ENCODE measurements at regions not wholly inside any gene's neighbourhood (a gene's known extent, or its start where the extent isn't known, plus 50 kb on each side); places are given as distances from the start of the nearest gene placed in this dataset.

DNA sequence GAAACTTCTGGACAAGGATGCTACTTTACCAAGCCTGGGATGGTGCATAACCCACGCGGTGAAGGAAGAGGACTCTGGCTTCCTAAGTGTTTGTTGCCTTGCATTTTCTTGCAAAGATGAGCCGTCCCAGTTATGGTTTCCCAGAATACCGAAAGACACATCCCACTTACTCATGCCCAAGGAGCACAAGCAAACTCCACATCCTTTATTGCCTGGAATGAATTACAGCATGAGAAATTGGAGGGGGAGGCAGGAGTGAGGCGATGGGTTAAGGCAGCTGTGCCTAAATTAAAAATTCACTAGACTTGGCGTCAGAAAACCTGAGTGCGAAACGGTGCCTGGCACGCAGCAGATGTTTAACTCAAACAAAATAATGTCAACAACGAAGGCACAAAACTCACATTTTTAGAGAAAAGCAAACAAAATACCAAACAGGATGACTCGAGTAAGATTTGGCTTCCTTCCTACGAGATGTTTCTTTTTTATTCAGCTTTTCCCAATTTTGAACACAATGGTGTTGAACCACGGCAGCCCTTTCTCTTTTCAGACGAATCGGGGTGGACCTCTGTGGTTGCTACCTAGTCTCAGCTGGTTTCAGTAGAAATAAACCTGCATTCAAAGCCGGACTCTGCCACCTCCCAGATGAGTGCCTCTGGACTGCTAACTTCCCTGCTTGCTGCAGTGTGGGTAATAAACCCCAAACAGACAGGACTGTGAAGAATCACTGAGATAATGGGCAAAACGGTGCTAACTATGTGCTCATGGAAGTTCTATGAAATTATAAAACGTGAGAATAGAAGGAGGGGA, 100.3 kb upstream of the NCK2 start:
- Histone ChIP-seq H3K27ac (ENCODE audit: low read depth in 2 of 2, low read length in 1 of 2) (no peak overlapping the region), H3K9me3 (ENCODE audit: control insufficient read depth in 2 of 2, insufficient read depth in 1 of 2, low read depth in 1 of 2, low read length in 1 of 2) (no peaks in the 10 kb centered on the region), H3K4me1 (ENCODE audit: control insufficient read depth in 2 of 2, insufficient read depth in 2 of 2, low read length in 1 of 2) (peaks cover 0 to 3% of the 10 kb centered on the region in 2 donors), H3K4me3 (ENCODE audit: low read depth in 1 of 2, low read length in 2 of 2) (no peak overlapping the region), H3K36me3 (ENCODE audit: control insufficient read depth in 2 of 2, insufficient read depth in 2 of 2, low read length in 1 of 2) (no peaks in the 10 kb centered on the region), H3K27me3 (ENCODE audit: control insufficient read depth in 1 of 2, insufficient read depth in 2 of 2, low read length in 2 of 2) (no peaks in the 10 kb centered on the region)
- 39 to 42% methylated on average over 18 of the region's 18 CpGs for WGBS, 2 donors

DNA sequence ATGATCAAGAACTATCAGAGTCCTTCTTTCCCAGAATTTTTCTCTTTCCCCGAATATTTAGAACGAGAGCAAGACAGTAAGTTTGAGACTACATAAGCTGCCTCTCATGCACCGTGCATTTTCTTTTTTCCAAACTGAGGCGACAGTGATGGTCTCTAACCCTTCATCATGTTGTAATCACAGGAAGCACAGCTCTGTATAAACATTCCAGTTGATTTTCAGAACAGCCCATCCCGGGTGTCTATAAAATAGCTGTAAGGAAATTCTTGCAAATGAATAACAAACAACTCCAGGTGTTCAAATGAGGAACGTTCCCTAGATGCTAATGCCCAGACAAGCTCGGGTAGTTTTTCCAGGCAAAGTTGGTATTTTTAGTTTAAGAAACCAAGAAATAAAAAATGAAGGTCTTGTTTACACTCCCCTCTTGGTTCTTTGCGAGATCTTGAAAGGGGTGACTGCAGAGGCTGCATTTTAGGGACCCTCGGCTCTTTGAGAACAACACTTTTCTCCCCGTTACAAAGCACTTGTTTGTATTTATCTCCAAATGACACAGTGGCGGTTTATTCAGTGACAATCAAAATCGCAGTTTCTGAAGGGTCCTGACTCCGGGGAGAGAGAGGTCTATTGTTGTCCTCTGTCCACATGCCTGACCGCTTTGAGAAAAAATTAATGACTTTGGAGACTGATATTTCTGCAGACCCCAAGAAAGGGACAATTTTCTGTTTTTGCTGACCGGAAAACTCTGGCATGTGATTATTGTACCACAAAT, 101.1 kb upstream of the NCK2 start:
- Histone ChIP-seq H3K4me3 (ENCODE audit: low read depth in 1 of 2, low read length in 2 of 2) (no peak overlapping the region), H3K27ac (ENCODE audit: low read depth in 2 of 2, low read length in 1 of 2) (no peak overlapping the region), H3K4me1 (ENCODE audit: control insufficient read depth in 2 of 2, insufficient read depth in 2 of 2, low read length in 1 of 2) (peaks cover 0 to 3% of the 10 kb centered on the region in 2 donors), H3K9me3 (ENCODE audit: control insufficient read depth in 2 of 2, insufficient read depth in 1 of 2, low read depth in 1 of 2, low read length in 1 of 2) (no peaks in the 10 kb centered on the region), H3K27me3 (ENCODE audit: control insufficient read depth in 1 of 2, insufficient read depth in 2 of 2, low read length in 2 of 2) (no peaks in the 10 kb centered on the region), H3K36me3 (ENCODE audit: control insufficient read depth in 2 of 2, insufficient read depth in 2 of 2, low read length in 1 of 2) (no peaks in the 10 kb centered on the region)
- 50 to 54% methylated on average over 15 of the region's 15 CpGs for WGBS, 2 donors

DNA sequence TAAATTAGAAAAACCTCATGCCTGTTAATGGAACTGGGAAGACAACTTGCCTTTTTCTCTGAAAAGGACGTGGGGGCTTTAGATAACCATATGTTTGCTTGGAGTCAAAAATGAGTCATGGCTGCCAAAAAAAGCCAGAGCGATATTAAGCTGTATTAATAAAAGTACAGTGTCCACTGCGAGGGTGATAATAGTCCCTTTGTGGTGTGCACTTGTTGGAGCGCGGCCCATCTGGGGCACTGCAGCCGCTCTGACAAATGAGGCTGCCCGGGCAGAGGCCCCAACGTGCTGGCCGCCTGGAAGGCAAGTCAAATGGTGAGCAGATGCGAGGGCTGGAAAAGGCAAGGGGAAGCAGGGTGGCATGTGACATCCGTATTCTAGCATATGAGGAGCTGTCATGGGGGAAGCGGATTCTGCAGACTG, 103.3 kb upstream of the NCK2 start:
- WGBS, 2 donors, result 66 to 69% methylated on average over 12 of the region's 12 CpGs

DNA sequence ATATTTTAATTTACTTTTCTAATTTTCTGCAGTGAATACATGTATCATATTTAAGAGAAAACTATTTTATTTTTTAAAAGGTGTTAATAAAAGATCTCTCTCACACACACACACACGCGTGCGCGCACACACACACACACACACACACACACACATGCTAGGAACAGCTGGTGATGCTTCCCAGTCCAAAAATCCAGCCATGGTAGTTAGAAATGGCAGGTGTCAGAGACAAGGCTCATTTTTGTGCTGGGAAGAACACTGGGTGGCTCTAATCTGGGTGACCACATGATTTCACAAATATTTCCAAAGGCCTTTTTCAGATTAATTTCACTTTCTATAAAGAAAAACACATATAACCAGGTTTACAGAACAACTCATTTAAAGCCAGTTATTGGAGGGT, 104.5 kb upstream of the NCK2 start:
- Histone ChIP-seq H3K36me3 (ENCODE audit: control insufficient read depth in 2 of 2, insufficient read depth in 2 of 2, low read length in 1 of 2) (no peaks in the 10 kb centered on the region), H3K9me3 (ENCODE audit: control insufficient read depth in 2 of 2, insufficient read depth in 1 of 2, low read depth in 1 of 2, low read length in 1 of 2) (no peaks in the 10 kb centered on the region), H3K4me3 (ENCODE audit: low read depth in 1 of 2, low read length in 2 of 2) (no peak overlapping the region), H3K27me3 (ENCODE audit: control insufficient read depth in 1 of 2, insufficient read depth in 2 of 2, low read length in 2 of 2) (no peaks in the 10 kb centered on the region), H3K27ac (ENCODE audit: low read depth in 2 of 2, low read length in 1 of 2) (no peak overlapping the region), H3K4me1 (ENCODE audit: control insufficient read depth in 2 of 2, insufficient read depth in 2 of 2, low read length in 1 of 2) (peaks cover 0 to 3% of the 10 kb centered on the region in 2 donors)
- 86 to 90% methylated on average over 4 of the region's 4 CpGs for WGBS, 2 donors

More for the DNA sequence above, 103.3 kb upstream of the NCK2 start:
- Histone ChIP-seq H3K9me3 (ENCODE audit: control insufficient read depth in 2 of 2, insufficient read depth in 1 of 2, low read depth in 1 of 2, low read length in 1 of 2) (no peaks in the 10 kb centered on the region), H3K27me3 (ENCODE audit: control insufficient read depth in 1 of 2, insufficient read depth in 2 of 2, low read length in 2 of 2) (no peaks in the 10 kb centered on the region), H3K27ac (ENCODE audit: low read depth in 2 of 2, low read length in 1 of 2) (no peak overlapping the region), H3K4me3 (ENCODE audit: low read depth in 1 of 2, low read length in 2 of 2) (no peak overlapping the region), H3K36me3 (ENCODE audit: control insufficient read depth in 2 of 2, insufficient read depth in 2 of 2, low read length in 1 of 2) (no peaks in the 10 kb centered on the region), H3K4me1 (ENCODE audit: control insufficient read depth in 2 of 2, insufficient read depth in 2 of 2, low read length in 1 of 2) (peaks cover 0 to 3% of the 10 kb centered on the region in 2 donors)

DNA sequence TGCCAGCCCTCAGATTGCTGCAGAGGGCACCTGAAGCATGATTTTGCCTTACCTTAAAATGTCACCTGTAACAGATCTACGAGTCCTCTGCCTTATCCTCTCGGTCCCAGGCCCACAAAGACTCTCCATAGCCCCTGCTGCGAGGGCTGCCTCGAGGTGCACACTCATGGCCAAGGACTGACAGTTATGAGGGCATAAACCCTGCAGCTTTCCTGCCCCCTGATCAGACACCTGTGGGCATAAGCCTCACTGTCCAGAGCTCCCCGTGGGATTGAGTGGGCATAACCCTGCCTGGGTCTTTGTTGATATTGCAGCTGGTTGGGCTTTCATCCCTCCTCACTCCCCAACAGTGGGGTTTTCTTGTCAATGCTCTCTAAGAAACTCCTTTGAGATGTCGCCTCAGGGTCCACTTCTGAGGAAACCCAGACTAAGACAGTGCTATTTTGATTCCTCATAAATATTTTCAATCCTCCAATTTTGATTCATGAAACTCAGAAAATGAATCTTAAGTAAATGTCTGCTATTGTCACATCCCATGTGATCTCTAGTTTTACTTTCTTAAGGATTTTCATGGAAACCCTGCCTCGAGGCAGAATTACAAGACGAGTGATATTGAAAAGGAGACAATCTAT, 108.5 kb upstream of the NCK2 start:
- WGBS, 2 donors, result 75 to 78% methylated on average over 8 of the region's 8 CpGs
- no peaks in the 10 kb centered on the region for H3K9me3 ChIP-seq (ENCODE audit: control insufficient read depth in 2 of 2, insufficient read depth in 1 of 2, low read depth in 1 of 2, low read length in 1 of 2)
- H3K27ac ChIP-seq (ENCODE audit: low read depth in 2 of 2, low read length in 1 of 2), result no peak overlapping the region
- no peaks in the 10 kb centered on the region for H3K27me3 ChIP-seq (ENCODE audit: control insufficient read depth in 1 of 2, insufficient read depth in 2 of 2, low read length in 2 of 2)
- H3K36me3 ChIP-seq (ENCODE audit: control insufficient read depth in 2 of 2, insufficient read depth in 2 of 2, low read length in 1 of 2), result no peaks in the 10 kb centered on the region
- H3K4me1 ChIP-seq (ENCODE audit: control insufficient read depth in 2 of 2, insufficient read depth in 2 of 2, low read length in 1 of 2), result no peaks in the 10 kb centered on the region
- H3K4me3 ChIP-seq (ENCODE audit: low read depth in 1 of 2, low read length in 2 of 2), result no peak overlapping the region

DNA sequence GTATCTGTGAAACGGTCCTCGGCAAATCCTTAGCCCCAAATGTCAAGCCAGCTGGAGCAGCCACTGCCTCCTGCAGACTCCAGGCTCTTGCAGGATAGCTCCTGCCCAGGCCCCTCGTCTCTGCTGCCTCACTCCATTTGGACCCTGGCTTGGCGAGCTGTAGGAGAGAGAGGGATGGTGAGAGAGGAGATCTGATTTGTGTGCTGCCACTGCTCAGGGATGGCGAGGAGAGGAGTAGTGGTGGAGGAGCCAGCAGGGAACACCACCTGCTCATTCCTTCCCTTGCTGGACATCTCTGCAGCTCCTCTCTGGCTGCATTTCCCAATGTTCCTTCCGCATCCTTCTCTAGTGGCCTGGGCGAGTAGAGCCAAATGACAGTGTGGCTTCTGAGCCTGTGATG, 109.1 kb upstream of the NCK2 start:
- H3K36me3 ChIP-seq (ENCODE audit: control insufficient read depth in 2 of 2, insufficient read depth in 2 of 2, low read length in 1 of 2), result no peaks in the 10 kb centered on the region
- no peaks in the 10 kb centered on the region for H3K9me3 ChIP-seq (ENCODE audit: control insufficient read depth in 2 of 2, insufficient read depth in 1 of 2, low read depth in 1 of 2, low read length in 1 of 2)
- no peaks in the 10 kb centered on the region for H3K27me3 ChIP-seq (ENCODE audit: control insufficient read depth in 1 of 2, insufficient read depth in 2 of 2, low read length in 2 of 2)
- no peak overlapping the region for H3K4me3 ChIP-seq (ENCODE audit: low read depth in 1 of 2, low read length in 2 of 2)
- H3K27ac ChIP-seq (ENCODE audit: low read depth in 2 of 2, low read length in 1 of 2), result no peak overlapping the region
- no peaks in the 10 kb centered on the region for H3K4me1 ChIP-seq (ENCODE audit: control insufficient read depth in 2 of 2, insufficient read depth in 2 of 2, low read length in 1 of 2)
- 85 to 89% methylated on average over 7 of the region's 7 CpGs for WGBS, 2 donors

DNA sequence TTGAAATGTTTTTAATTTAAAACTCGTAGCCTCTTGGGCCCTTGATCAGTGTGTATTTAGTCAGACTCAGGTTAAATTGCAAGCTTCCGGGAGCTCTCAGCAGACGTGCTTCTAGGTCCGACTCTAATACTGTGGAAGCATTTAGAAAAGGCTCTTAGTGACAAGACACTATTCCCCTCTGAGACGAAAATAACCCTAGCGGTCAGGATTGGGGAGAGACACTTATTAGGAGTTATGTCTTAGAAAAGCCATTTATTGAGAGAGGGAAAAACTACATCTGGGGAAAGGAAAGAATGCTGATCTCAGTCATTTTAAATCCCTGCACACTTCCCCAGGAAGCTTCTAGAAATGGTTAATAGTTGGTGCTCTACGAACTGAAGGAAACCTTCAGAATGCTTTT, 110.5 kb upstream of the NCK2 start:
- Histone ChIP-seq H3K27ac (ENCODE audit: low read depth in 2 of 2, low read length in 1 of 2) (no peak overlapping the region), H3K9me3 (ENCODE audit: control insufficient read depth in 2 of 2, insufficient read depth in 1 of 2, low read depth in 1 of 2, low read length in 1 of 2) (no peaks in the 10 kb centered on the region), H3K36me3 (ENCODE audit: control insufficient read depth in 2 of 2, insufficient read depth in 2 of 2, low read length in 1 of 2) (no peaks in the 10 kb centered on the region), H3K4me3 (ENCODE audit: low read depth in 1 of 2, low read length in 2 of 2) (no peak overlapping the region), H3K27me3 (ENCODE audit: control insufficient read depth in 1 of 2, insufficient read depth in 2 of 2, low read length in 2 of 2) (no peaks in the 10 kb centered on the region), H3K4me1 (ENCODE audit: control insufficient read depth in 2 of 2, insufficient read depth in 2 of 2, low read length in 1 of 2) (no peaks in the 10 kb centered on the region)
- 56 to 73% methylated on average over 7 of the region's 7 CpGs for WGBS, 2 donors

DNA sequence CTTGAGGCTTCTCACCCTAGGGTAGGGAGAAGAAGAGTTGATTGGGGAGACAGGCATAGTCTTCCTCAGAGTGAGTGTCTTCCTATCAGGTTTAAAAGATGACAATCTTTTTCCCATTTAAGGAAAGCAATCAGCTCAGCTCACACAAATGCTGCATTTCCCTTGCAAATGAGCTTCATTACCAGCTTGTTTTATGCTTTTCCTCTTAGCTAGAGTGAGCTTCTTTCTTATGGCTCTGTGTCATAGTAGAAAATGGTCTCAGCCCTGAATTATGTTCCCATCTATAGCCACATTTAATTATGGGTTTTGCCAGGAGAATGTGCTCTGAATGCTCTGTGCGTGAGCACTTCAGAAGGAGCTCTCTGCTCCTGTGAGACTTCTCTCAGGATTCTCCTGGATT, 112.8 kb upstream of the NCK2 start:
- 95 to 97% methylated on average over 1 of the region's 1 CpG for WGBS, 2 donors
- H3K27ac ChIP-seq (ENCODE audit: low read depth in 2 of 2, low read length in 1 of 2), result no peak overlapping the region
- H3K4me1 ChIP-seq (ENCODE audit: control insufficient read depth in 2 of 2, insufficient read depth in 2 of 2, low read length in 1 of 2), result no peaks in the 10 kb centered on the region
- no peak overlapping the region for H3K4me3 ChIP-seq (ENCODE audit: low read depth in 1 of 2, low read length in 2 of 2)
- no peaks in the 10 kb centered on the region for H3K27me3 ChIP-seq (ENCODE audit: control insufficient read depth in 1 of 2, insufficient read depth in 2 of 2, low read length in 2 of 2)
- no peaks in the 10 kb centered on the region for H3K9me3 ChIP-seq (ENCODE audit: control insufficient read depth in 2 of 2, insufficient read depth in 1 of 2, low read depth in 1 of 2, low read length in 1 of 2)
- H3K36me3 ChIP-seq (ENCODE audit: control insufficient read depth in 2 of 2, insufficient read depth in 2 of 2, low read length in 1 of 2), result no peaks in the 10 kb centered on the region

DNA sequence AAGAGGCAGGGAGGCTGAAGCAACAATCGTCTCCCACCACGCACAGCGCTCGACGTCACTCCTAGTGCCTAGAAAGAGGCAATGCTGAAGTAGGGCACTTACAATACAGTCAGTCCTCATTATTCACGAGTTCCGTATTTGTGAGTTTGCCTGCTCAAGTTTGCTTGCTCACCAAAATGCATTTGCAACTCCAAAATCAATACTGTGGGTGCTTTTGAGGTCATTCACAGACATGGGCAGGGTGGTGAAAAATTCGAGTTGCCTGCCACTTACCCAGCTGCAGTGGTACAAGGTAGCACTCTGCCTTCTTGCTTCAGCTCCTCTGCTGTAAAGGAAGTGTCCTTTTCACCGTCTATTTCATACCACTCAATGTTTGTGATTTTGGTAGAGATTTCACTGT, 113.7 kb upstream of the NCK2 start:
- no peak overlapping the region for H3K4me3 ChIP-seq (ENCODE audit: low read depth in 1 of 2, low read length in 2 of 2)
- H3K27ac ChIP-seq (ENCODE audit: low read depth in 2 of 2, low read length in 1 of 2), result no peak overlapping the region
- no peaks in the 10 kb centered on the region for H3K36me3 ChIP-seq (ENCODE audit: control insufficient read depth in 2 of 2, insufficient read depth in 2 of 2, low read length in 1 of 2)
- H3K27me3 ChIP-seq (ENCODE audit: control insufficient read depth in 1 of 2, insufficient read depth in 2 of 2, low read length in 2 of 2), result no peaks in the 10 kb centered on the region
- H3K4me1 ChIP-seq (ENCODE audit: control insufficient read depth in 2 of 2, insufficient read depth in 2 of 2, low read length in 1 of 2), result no peaks in the 10 kb centered on the region
- WGBS, 2 donors, result 79 to 88% methylated on average over 9 of the region's 9 CpGs
- no peaks in the 10 kb centered on the region for H3K9me3 ChIP-seq (ENCODE audit: control insufficient read depth in 2 of 2, insufficient read depth in 1 of 2, low read depth in 1 of 2, low read length in 1 of 2)

Measured in esophagus (tissue), 2 donors.